ENCODE measurements at regions not wholly inside any gene's neighbourhood (a gene's known extent, or its start where the extent isn't known, plus 50 kb on each side); places are given as distances from the start of the nearest gene placed in this dataset.

DNA sequence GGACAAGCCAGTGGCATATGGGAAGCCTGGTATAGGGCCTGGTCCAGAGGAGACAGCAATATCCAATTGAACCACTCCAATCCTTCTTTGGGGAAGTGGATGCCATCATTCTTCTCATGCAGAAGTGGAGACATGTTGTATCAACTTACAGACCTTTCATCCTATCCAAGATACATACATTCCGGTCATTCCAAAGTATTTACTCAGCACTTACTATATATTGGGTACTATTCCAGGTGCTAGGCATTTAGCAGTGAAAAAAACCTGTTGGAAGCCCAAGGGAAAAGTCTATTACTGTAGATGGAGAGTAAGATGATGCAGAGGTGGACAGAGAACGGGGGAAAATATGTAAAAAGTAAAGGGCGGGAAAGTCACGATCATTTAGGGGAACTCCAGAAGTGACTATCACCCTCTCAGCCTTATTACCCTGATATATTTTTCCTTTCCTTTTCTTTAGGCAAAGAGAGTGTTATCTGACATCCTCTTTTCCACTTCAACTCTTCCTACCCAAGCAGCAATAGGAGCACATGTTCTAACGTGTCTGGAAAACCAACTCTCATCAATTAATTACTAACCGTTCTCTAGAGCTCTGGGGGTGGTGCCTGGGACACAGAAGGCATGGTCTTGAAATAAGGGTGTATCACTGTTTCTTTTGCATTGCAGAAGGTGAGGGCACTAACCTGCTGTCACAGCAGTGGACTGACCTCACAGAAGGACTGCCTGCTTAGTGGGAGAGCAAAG lies 210.1 kb upstream of the MAF start:
- TF ChIP-seq, protein P1, sequence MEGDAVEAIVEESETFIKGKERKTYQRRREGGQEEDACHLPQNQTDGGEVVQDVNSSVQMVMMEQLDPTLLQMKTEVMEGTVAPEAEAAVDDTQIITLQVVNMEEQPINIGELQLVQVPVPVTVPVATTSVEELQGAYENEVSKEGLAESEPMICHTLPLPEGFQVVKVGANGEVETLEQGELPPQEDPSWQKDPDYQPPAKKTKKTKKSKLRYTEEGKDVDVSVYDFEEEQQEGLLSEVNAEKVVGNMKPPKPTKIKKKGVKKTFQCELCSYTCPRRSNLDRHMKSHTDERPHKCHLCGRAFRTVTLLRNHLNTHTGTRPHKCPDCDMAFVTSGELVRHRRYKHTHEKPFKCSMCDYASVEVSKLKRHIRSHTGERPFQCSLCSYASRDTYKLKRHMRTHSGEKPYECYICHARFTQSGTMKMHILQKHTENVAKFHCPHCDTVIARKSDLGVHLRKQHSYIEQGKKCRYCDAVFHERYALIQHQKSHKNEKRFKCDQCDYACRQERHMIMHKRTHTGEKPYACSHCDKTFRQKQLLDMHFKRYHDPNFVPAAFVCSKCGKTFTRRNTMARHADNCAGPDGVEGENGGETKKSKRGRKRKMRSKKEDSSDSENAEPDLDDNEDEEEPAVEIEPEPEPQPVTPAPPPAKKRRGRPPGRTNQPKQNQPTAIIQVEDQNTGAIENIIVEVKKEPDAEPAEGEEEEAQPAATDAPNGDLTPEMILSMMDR (IDR thresholded peaks at IDR 0.05): no peak
- TF ChIP-seq ZNF232 (CRISPR knock-in tag; IDR thresholded peaks at IDR 0.05): no peak
- TF ChIP-seq NFYB (CRISPR knock-in tag; conservative IDR thresholded peaks at IDR 0.05; ENCODE audit: low read depth): no peak
- TF ChIP-seq, protein P2, sequence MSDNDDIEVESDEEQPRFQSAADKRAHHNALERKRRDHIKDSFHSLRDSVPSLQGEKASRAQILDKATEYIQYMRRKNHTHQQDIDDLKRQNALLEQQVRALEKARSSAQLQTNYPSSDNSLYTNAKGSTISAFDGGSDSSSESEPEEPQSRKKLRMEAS (CRISPR knock-in tag; IDR thresholded peaks at IDR 0.05): no peak
- TF ChIP-seq, protein P3, sequence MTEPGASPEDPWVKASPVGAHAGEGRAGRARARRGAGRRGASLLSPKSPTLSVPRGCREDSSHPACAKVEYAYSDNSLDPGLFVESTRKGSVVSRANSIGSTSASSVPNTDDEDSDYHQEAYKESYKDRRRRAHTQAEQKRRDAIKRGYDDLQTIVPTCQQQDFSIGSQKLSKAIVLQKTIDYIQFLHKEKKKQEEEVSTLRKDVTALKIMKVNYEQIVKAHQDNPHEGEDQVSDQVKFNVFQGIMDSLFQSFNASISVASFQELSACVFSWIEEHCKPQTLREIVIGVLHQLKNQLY (CRISPR knock-in tag; IDR thresholded peaks at IDR 0.05): no peak
- no peak for TF ChIP-seq ELF4 (CRISPR knock-in tag; IDR thresholded peaks at IDR 0.05; ENCODE audit: low read depth)
- TF ChIP-seq, protein P4, sequence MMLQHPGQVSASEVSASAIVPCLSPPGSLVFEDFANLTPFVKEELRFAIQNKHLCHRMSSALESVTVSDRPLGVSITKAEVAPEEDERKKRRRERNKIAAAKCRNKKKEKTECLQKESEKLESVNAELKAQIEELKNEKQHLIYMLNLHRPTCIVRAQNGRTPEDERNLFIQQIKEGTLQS (CRISPR knock-in tag; conservative IDR thresholded peaks at IDR 0.05): no peak
- TF ChIP-seq CBFB (CRISPR knock-in tag; IDR thresholded peaks at IDR 0.05; ENCODE audit: low read depth): no peak
- TF ChIP-seq ZNF423 (CRISPR knock-in tag; IDR thresholded peaks at IDR 0.05): no peak
- TF ChIP-seq, protein P5, sequence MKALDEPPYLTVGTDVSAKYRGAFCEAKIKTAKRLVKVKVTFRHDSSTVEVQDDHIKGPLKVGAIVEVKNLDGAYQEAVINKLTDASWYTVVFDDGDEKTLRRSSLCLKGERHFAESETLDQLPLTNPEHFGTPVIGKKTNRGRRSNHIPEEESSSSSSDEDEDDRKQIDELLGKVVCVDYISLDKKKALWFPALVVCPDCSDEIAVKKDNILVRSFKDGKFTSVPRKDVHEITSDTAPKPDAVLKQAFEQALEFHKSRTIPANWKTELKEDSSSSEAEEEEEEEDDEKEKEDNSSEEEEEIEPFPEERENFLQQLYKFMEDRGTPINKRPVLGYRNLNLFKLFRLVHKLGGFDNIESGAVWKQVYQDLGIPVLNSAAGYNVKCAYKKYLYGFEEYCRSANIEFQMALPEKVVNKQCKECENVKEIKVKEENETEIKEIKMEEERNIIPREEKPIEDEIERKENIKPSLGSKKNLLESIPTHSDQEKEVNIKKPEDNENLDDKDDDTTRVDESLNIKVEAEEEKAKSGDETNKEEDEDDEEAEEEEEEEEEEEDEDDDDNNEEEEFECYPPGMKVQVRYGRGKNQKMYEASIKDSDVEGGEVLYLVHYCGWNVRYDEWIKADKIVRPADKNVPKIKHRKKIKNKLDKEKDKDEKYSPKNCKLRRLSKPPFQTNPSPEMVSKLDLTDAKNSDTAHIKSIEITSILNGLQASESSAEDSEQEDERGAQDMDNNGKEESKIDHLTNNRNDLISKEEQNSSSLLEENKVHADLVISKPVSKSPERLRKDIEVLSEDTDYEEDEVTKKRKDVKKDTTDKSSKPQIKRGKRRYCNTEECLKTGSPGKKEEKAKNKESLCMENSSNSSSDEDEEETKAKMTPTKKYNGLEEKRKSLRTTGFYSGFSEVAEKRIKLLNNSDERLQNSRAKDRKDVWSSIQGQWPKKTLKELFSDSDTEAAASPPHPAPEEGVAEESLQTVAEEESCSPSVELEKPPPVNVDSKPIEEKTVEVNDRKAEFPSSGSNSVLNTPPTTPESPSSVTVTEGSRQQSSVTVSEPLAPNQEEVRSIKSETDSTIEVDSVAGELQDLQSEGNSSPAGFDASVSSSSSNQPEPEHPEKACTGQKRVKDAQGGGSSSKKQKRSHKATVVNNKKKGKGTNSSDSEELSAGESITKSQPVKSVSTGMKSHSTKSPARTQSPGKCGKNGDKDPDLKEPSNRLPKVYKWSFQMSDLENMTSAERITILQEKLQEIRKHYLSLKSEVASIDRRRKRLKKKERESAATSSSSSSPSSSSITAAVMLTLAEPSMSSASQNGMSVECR (CRISPR knock-in tag; IDR thresholded peaks at IDR 0.05; ENCODE audit: borderline replicate concordance): no peak
- no peak for TF ChIP-seq GTF2I (CRISPR knock-in tag; conservative IDR thresholded peaks at IDR 0.05)
- no peak for TF ChIP-seq ZNF138 (CRISPR knock-in tag; conservative IDR thresholded peaks at IDR 0.05)

Measured in WTC11 (cell line).